ENCODE measurements at regions not wholly inside any gene's neighbourhood (a gene's known extent, or its start where the extent isn't known, plus 50 kb on each side); places are given as distances from the start of the nearest gene placed in this dataset.

GRCh38 chr1:209349363-209350308 lies 233.9 kb upstream of the CAMK1G start:
- ATAC-seq, result no peak
- intact Hi-C loops (cut with DNase I), result loop anchor here (10.0 kb wide), 1 partner anchor 145 kb away; no protein-coding TSS in a partner anchor
- no peak for DNase-seq (ENCODE audit: missing footprints)

GRCh38 chr1:209353053-209353452 lies 230.5 kb upstream of the CAMK1G start:
- DNase-seq (ENCODE audit: missing footprints) (no peak), ATAC-seq (no peak)
- intact Hi-C loops (cut with DNase I), result loop anchor here (10.0 kb wide), 1 partner anchor 148 kb away; no protein-coding TSS in a partner anchor

GRCh38 chr1:209354111-209354839 lies 229.2 kb upstream of the CAMK1G start:
- peak; percentile 72 for DNase-seq (ENCODE audit: missing footprints)
- ATAC-seq, result peak; percentile 88
- intact Hi-C loops (cut with DNase I), result loop anchor here (10.0 kb wide), 1 partner anchor 149 kb away; no protein-coding TSS in a partner anchor

GRCh38 chr1:209354840-209355165 lies 228.7 kb upstream of the CAMK1G start:
- intact Hi-C loops (cut with DNase I), result loop anchor here (10.0 kb wide), 1 partner anchor 150 kb away; no protein-coding TSS in a partner anchor
- ATAC-seq (no peak), DNase-seq (ENCODE audit: missing footprints) (no peak)

GRCh38 chr1:209355415-209355814 lies 228.1 kb upstream of the CAMK1G start:
- no peak for ATAC-seq
- intact Hi-C loops (cut with DNase I), result loop anchor here (10.0 kb wide), 1 partner anchor 151 kb away; no protein-coding TSS in a partner anchor
- no peak for DNase-seq (ENCODE audit: missing footprints)

- DNase-seq (ENCODE audit: missing footprints), result no peak
- no peak for ATAC-seq
- intact Hi-C loops (cut with DNase I), result loop anchor here (10.0 kb wide), 1 partner anchor 152 kb away; no protein-coding TSS in a partner anchor
Measured at GRCh38 chr1:209356976-209357377, 226.5 kb upstream of the CAMK1G start.

- DNase-seq (ENCODE audit: missing footprints) (no peak), ATAC-seq (no peak)
- intact Hi-C loops (cut with DNase I), result no loop called here
Measured at GRCh38 chr1:209363112-209363511, 220.4 kb upstream of the CAMK1G start.

GRCh38 chr1:209364716-209365115 lies 218.8 kb upstream of the CAMK1G start:
- intact Hi-C loops (cut with DNase I), result no loop called here
- ATAC-seq, result no peak
- no peak for DNase-seq (ENCODE audit: missing footprints)

- DNase-seq (ENCODE audit: missing footprints), result no peak
- no peak for ATAC-seq
- intact Hi-C loops (cut with DNase I), result no loop called here
Measured at GRCh38 chr1:209367061-209367772, 216.3 kb upstream of the CAMK1G start.

GRCh38 chr1:209368864-209369598 lies 214.5 kb upstream of the CAMK1G start:
- DNase-seq (ENCODE audit: missing footprints) (no peak), ATAC-seq (peak; percentile 92)
- intact Hi-C loops (cut with DNase I), result no loop called here

GRCh38 chr1:209370241-209370995 lies 213.1 kb upstream of the CAMK1G start:
- intact Hi-C loops (cut with DNase I), result no loop called here
- DNase-seq (ENCODE audit: missing footprints), result no peak
- ATAC-seq, result no peak

GRCh38 chr1:209375097-209375496 lies 208.4 kb upstream of the CAMK1G start:
- intact Hi-C loops (cut with DNase I), result no loop called here
- DNase-seq (ENCODE audit: missing footprints), result no peak
- ATAC-seq, result no peak

- ATAC-seq (no peak), DNase-seq (ENCODE audit: missing footprints) (no peak)
- intact Hi-C loops (cut with DNase I), result no loop called here
Measured at GRCh38 chr1:209375671-209376365, 207.7 kb upstream of the CAMK1G start.

GRCh38 chr1:209376774-209377173 lies 206.7 kb upstream of the CAMK1G start:
- intact Hi-C loops (cut with DNase I), result no loop called here
- ATAC-seq (no peak), DNase-seq (ENCODE audit: missing footprints) (no peak)

GRCh38 chr1:209377995-209378394 lies 205.5 kb upstream of the CAMK1G start:
- DNase-seq (ENCODE audit: missing footprints) (no peak), ATAC-seq (no peak)
- intact Hi-C loops (cut with DNase I), result no loop called here

- ATAC-seq, result no peak
- DNase-seq (ENCODE audit: missing footprints), result no peak
- intact Hi-C loops (cut with DNase I), result no loop called here
Measured at GRCh38 chr1:209379280-209379679, 204.2 kb upstream of the CAMK1G start.

- ATAC-seq (no peak), DNase-seq (ENCODE audit: missing footprints) (no peak)
- intact Hi-C loops (cut with DNase I), result no loop called here
Measured at GRCh38 chr1:209380420-209380819, 203.1 kb upstream of the CAMK1G start.
